ENCODE measurements at regions not wholly inside any gene's neighbourhood (a gene's known extent, or its start where the extent isn't known, plus 50 kb on each side); places are given as distances from the start of the nearest gene placed in this dataset.

- TF ChIP-seq TAF1 (IDR thresholded peaks at IDR 0.05; ENCODE audit: borderline replicate concordance, low read depth, low read length) (no peak), CTCF (IDR thresholded peaks at IDR 0.05) (no peak), MAX (IDR thresholded peaks at IDR 0.05; ENCODE audit: low read depth) (no peak), EP300 (IDR thresholded peaks at IDR 0.05; ENCODE audit: borderline replicate concordance in 1 of 2, low read depth in 1 of 2, low read length in 1 of 2) (no peak), PBX3 (IDR thresholded peaks at IDR 0.05) (no peak), YY1 (IDR thresholded peaks at IDR 0.05; ENCODE audit: low read depth) (no peak), FOXM1 (IDR thresholded peaks at IDR 0.05; ENCODE audit: low read depth) (no peak)
These were observed 66.7 kb downstream of the KCNA5 start for GRCh38 chr12:5110345-5110744.
